Adrenal gland (tissue), 9 donors: ENCODE measurements at regions not wholly inside any gene's neighbourhood (a gene's known extent, or its start where the extent isn't known, plus 50 kb on each side); places are given as distances from the start of the nearest gene placed in this dataset.

Source experiments
- DNase-seq, 7 donors: peaks; one replicate each; pipeline ENCODE4 v3.0.0-alpha.2; 2019 to 2020
- H3K27ac ChIP-seq, 5 donors: fragments of 200-600 bp; sonication (generic) in 4 of 5; 1 replicate in 3 of 5; 2 replicates in 2 of 5; pipeline versions ENCODE4 v1.5.1 to v1.8.0; 2016 to 2020; ENCODE audit warnings: mild to moderate bottlenecking in 1 of 5
- H3K27me3 ChIP-seq: fragments of 200-600 bp; 2 replicates; pipeline ENCODE4 v1.8.0; 2021
- H3K36me3 ChIP-seq, 2 donors: fragments of 200-600 bp; replicated peaks in 1 of 2; 1 replicate in 1 of 2; 2 replicates in 1 of 2; pipeline versions ENCODE4 v1.5.1 to v1.8.0; 2018 to 2022
- H3K4me1 ChIP-seq, 2 donors: fragments of 200-600 bp; replicated peaks in 1 of 2; 1 replicate in 1 of 2; 2 replicates in 1 of 2; pipeline versions ENCODE4 v1.5.1 to v1.8.0; 2018 to 2021
- H3K4me3 ChIP-seq, 4 donors: fragments of 200-600 bp; sonication (generic) in 3 of 4; one replicate each; pipeline ENCODE4 v1.5.1; 2016 to 2018
- H3K9me3 ChIP-seq, 3 donors: fragments of 200-600 bp; sonication (generic) in 1 of 3; replicated peaks in 1 of 3; 1 replicate in 2 of 3; 2 replicates in 1 of 3; pipeline versions ENCODE4 v1.5.1 to v1.8.0; 2016 to 2021
- POLR2A ChIP-seq, 2 donors: fragments of 450-650 bp; IDR thresholded peaks; one replicate each; pipeline ENCODE4 v1.6.1; 2017; ENCODE audit warnings: antibody characterized with exemption in 2 of 2, mild to moderate bottlenecking in 2 of 2, moderate library complexity in 1 of 2
- WGBS, 4 donors: extraction: QIAGEN DNeasy Blood & Tissue Kit in 2 of 4; methylation state at CpG; one replicate each; pipeline versions ENCODE4 v1.1.5 to v1.1.7; 2013 to 2017; 5-methylcytosine and 5-hydroxymethylcytosine counted together
- intact Hi-C, 2 donors: fragments of 100-400 bp; cut with DNase I; formaldehyde crosslinking; loops; one replicate each; pipeline versions ENCODE4 v1.14.1 to v1.15.0; 2022 to 2023
- TF ChIP-seq, protein P1 (sequence below), 6 experiments: fragments of 450-650 bp in 4 of 6; fragments of 200-600 bp in 2 of 6; sonication (generic) in 1 of 6; IDR thresholded peaks; 1 replicate in 5 of 6; 2 replicates in 1 of 6; pipeline versions ENCODE4 v1.5.1 to v1.8.0; 2016 to 2021; ENCODE audit warnings: antibody characterized with exemption in 6 of 6, mild to moderate bottlenecking in 2 of 6, moderate library complexity in 1 of 6
- donor health status: healthy with polysubstance abuse.
- donor health status: Bipolar disorder and iron deficiency.
- donor health status: DM: yes; HTN: yes; CAD: no.
- donor health status: DM: no; HTN: no; CAD: no.
- donor health status: DM: no; HTN: no; CAD: no.

DNA sequence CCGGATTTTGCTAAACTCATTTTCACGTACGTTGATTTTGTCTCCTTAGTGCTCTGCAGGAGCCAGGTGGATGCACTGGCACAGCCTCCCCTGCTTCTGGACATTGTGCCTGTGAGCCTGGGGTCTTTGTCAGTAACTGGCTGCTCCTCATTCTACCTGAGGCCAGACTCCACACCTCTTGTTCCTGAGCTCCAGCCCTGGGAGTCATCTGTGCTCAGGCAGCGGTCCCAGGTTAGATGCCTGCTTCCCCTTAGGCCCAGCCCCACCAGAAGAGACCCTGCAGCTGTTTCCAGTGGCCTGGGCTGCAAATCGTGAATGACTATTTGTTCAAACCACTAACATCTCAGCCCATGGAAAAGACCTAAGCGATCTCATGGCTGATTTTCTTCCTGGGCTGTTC lies 129.1 kb downstream of the ERMARD start:
- peak in 1 of 7 donors; percentile 4 for DNase-seq
- no peaks in the 10 kb centered on the region for H3K27me3 ChIP-seq
- 71 to 82% (median 78%) methylated on average over 6 of the region's 6 CpGs for WGBS, 4 donors

DNA sequence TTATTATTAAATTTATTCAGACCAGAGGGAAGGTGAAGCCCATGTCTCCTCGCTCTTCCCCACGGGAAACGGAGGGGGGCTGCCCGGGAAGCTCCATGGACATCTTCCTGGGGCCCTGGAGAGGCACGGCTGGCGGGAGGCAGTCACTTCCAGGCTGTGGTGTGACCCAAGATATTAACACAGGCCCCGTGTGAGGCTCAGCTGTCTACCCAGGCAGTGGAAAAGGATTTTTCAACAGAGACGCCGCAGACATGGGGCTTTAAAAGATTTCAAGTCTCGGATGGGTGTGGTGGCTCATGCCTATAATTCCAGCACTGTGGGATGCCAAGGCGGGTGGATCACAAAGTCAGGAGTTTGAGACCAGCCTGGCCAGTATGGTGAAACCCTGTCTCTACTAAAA lies 117.9 kb downstream of the ERMARD start:
- TF ChIP-seq POLR2A (IDR thresholded peaks at IDR 0.05), result no peak
- TF ChIP-seq, protein P1, sequence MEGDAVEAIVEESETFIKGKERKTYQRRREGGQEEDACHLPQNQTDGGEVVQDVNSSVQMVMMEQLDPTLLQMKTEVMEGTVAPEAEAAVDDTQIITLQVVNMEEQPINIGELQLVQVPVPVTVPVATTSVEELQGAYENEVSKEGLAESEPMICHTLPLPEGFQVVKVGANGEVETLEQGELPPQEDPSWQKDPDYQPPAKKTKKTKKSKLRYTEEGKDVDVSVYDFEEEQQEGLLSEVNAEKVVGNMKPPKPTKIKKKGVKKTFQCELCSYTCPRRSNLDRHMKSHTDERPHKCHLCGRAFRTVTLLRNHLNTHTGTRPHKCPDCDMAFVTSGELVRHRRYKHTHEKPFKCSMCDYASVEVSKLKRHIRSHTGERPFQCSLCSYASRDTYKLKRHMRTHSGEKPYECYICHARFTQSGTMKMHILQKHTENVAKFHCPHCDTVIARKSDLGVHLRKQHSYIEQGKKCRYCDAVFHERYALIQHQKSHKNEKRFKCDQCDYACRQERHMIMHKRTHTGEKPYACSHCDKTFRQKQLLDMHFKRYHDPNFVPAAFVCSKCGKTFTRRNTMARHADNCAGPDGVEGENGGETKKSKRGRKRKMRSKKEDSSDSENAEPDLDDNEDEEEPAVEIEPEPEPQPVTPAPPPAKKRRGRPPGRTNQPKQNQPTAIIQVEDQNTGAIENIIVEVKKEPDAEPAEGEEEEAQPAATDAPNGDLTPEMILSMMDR (IDR thresholded peaks at IDR 0.05), result no peak
- intact Hi-C loops, result no loop called here
- H3K36me3 ChIP-seq, result no peaks in the 10 kb centered on the region
- H3K4me3 ChIP-seq, result no peak overlapping the region
- no peaks in the 10 kb centered on the region for H3K27me3 ChIP-seq
- no peak overlapping the region for H3K27ac ChIP-seq
- H3K4me1 ChIP-seq, result no peaks in the 10 kb centered on the region
- WGBS, 4 donors, result 88 to 93% (median 91%) methylated on average over 11 of the region's 11 CpGs
- no peaks in the 10 kb centered on the region for H3K9me3 ChIP-seq
- DNase-seq, result no peak

More for the DNA sequence above, 129.1 kb downstream of the ERMARD start:
- H3K36me3 ChIP-seq, result no peaks in the 10 kb centered on the region
- intact Hi-C loops, result no loop called here
- no peaks in the 10 kb centered on the region for H3K4me1 ChIP-seq
- H3K4me3 ChIP-seq, result no peak overlapping the region
- H3K9me3 ChIP-seq, result no peaks in the 10 kb centered on the region
- TF ChIP-seq, protein P1 (IDR thresholded peaks at IDR 0.05), result no peak
- TF ChIP-seq POLR2A (IDR thresholded peaks at IDR 0.05), result no peak
- H3K27ac ChIP-seq, result no peak overlapping the region

DNA sequence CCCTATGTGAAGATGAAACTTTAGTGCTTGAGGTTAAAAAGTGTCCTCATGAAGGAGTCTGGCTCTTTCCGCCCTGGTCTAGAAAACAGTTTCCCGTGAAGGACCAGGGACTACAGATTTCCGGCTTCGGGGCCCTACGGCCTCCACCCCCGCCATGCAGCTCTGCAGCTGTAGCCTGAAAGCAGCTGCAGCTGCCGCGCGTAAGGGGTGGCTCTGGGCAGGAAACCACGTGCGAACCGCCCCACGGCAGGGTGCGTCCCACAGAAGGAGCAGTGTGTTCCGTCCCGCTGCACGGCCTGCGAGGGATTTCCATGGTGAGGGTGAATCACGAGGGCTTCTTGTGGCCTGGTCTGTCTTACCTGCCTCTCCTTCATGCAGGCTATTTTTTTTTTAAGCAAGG lies 117.0 kb downstream of the ERMARD start:
- no peak overlapping the region for H3K4me3 ChIP-seq
- intact Hi-C loops, result no loop called here
- no peak overlapping the region for H3K27ac ChIP-seq
- H3K27me3 ChIP-seq, result no peaks in the 10 kb centered on the region
- WGBS, 4 donors, result 74 to 86% (median 78%) methylated on average over 19 of the region's 19 CpGs
- no peaks in the 10 kb centered on the region for H3K9me3 ChIP-seq
- DNase-seq, result peak in 2 of 7 donors; percentile 21 to 22
- no peak for TF ChIP-seq POLR2A (IDR thresholded peaks at IDR 0.05)
- TF ChIP-seq, protein P1 (IDR thresholded peaks at IDR 0.05), result no peak
- H3K36me3 ChIP-seq, result no peaks in the 10 kb centered on the region
- no peaks in the 10 kb centered on the region for H3K4me1 ChIP-seq

DNA sequence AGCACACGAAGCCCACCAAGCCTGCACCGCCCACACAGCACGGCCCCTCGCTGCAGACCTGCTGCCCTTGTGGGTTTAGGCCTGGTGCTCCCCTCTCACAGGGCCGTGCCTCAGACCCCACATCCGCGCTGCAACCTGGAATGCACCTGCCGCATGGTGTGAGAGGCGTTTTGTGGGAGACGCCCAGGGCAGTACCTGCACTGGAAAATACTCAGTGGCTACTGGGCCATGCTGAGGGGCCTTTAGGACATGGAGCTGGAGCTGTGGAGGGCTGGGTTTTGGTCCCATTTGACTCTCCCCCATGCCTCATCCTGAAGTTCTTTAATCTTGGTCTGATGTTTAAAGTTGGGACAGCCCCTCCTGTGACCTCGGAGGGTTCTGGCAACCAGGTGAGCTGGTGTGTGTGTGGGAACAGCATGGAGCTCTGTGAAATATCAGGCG lies 116.3 kb downstream of the ERMARD start:
- no peaks in the 10 kb centered on the region for H3K4me1 ChIP-seq
- WGBS, 4 donors, result 86 to 98% (median 89%) methylated on average over 7 to 12 of the region's 12 CpGs
- TF ChIP-seq, protein P1 (IDR thresholded peaks at IDR 0.05), result no peak
- TF ChIP-seq POLR2A (IDR thresholded peaks at IDR 0.05), result no peak

More for the DNA sequence above, 116.3 kb downstream of the ERMARD start:
- H3K9me3 ChIP-seq, result no peaks in the 10 kb centered on the region
- no peak overlapping the region for H3K27ac ChIP-seq
- intact Hi-C loops, result no loop called here
- H3K36me3 ChIP-seq, result no peaks in the 10 kb centered on the region
- no peak overlapping the region for H3K4me3 ChIP-seq
- DNase-seq, result peak in 1 of 7 donors; percentile 6
- no peaks in the 10 kb centered on the region for H3K27me3 ChIP-seq
